Stimulated activated memory B cell treated with anti-CD40 and anti-IgM and Interleukin-4, amounts not matched to agents 10 μg/mL and 1 μg/mL and 100 μg/mL, for 72 hours (primary cell): ENCODE measurements at regions not wholly inside any gene's neighbourhood (a gene's known extent, or its start where the extent isn't known, plus 50 kb on each side); places are given as distances from the start of the nearest gene placed in this dataset.
"Not testable (repeated sequence)": the region's sequence is repeated elsewhere in the genome, so short reads cannot be mapped to it uniquely, and the experiment has no call there.

Experiments
- ATAC-seq: fragments of 150-1000 bp; cut with Tn5 transposase; 2 replicates; pipeline ENCODE4 v1.10.0; 2021
- H3K27ac Mint-ChIP-seq: one replicate; pipeline ENCODE4 v1.8.0; 2022; ENCODE audit warnings: mild to moderate bottlenecking, mixed read lengths
- H3K27me3 Mint-ChIP-seq: one replicate; pipeline ENCODE4 v1.8.0; 2022; ENCODE audit warnings: mixed read lengths
- H3K36me3 Mint-ChIP-seq: one replicate; pipeline ENCODE4 v1.8.0; 2022; ENCODE audit warnings: mixed read lengths
- H3K4me1 Mint-ChIP-seq: one replicate; pipeline ENCODE4 v1.8.0; 2022; ENCODE audit warnings: mixed read lengths
- H3K4me3 Mint-ChIP-seq: one replicate; pipeline ENCODE4 v1.8.0; 2022; ENCODE audit warnings: mild to moderate bottlenecking, moderate library complexity, mixed read lengths
- H3K9me3 Mint-ChIP-seq: one replicate; pipeline ENCODE4 v1.8.0; 2022; ENCODE audit warnings: mixed read lengths

DNA sequence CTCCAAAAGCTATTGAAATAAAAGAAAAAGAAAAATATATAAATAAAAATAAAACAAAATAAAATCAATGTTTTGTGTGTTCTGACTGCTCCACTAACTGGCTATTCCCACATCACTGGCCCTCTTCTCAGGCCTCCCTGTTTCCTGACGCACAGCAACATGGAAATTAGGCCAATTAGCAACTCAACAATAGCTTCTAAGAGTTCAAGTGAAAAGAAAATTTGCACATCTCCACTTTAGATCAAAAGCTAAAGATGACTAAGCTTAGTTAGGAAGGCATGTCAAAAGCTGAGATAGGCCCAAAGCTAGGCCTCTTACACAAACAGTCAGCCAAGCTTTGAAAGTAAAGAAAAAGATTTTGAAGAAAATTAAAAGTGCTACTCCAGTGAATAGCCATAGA is 200.8 kb downstream of the DUSP6 start:
- Mint-ChIP-seq H3K27ac (no peak overlapping the region), H3K9me3 (peaks cover 6% of the 10 kb centered on the region)

DNA sequence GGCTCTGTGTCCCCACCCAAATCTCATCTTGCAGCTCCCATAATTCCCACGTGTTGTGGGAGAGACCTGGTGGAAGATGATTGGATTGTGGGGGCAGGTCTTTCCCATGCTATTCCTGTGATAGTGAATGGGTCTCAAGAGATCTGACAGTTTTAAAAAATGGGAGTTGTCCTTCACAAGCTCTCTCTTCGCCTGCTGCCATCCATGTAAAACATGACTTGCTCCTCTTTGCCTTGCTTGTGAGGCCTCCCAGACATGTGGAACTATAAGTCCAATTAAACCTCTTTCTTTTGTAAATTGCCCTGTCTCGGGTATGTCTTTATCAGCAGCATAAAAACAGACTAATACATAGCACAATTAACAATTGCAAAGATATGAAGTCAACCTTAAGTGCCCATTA is 201.5 kb downstream of the DUSP6 start:
- not testable (repeated sequence) for H3K36me3 Mint-ChIP-seq, H3K27ac Mint-ChIP-seq, H3K4me1 Mint-ChIP-seq, H3K27me3 Mint-ChIP-seq, H3K9me3 Mint-ChIP-seq, H3K4me3 Mint-ChIP-seq, ATAC-seq

More for the DNA sequence above, 200.8 kb downstream of the DUSP6 start:
- Mint-ChIP-seq H3K4me1 (peaks cover 4% of the 10 kb centered on the region), H3K36me3 (peaks cover 5% of the 10 kb centered on the region), H3K27me3 (no peaks in the 10 kb centered on the region), H3K4me3 (no peak overlapping the region)
- no peak for ATAC-seq

DNA sequence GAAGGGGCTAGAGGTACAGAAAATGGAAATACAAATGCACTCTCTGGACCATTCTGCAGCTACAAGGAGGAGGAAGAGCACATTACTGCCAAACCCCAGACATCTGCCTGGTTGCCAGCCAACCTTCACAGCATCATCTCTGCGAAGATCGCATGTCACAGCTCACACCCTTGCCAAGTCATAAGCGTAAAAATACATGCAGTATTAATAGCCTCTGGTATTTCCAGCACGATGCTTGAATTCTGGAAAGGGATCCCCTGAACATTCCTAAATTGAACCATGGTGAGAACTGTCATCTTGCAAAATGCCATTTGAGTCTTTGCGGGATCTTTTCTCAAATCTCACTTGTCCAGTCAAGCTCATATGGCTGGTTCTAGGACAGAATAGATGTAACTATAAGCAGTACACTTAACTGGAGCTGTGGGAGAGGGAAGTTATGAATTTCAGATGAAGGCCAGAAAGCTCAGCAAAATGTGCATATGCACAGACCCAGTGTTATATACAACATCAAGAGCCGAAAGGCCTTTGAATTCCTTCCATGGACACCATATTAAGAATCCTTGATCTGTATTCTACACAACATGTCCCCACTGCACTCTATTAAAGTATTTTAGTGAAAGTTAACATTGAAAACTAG is 211.6 kb downstream of the DUSP6 start:
- H3K4me3 Mint-ChIP-seq, result no peak overlapping the region
- ATAC-seq, result no peak
- H3K27ac Mint-ChIP-seq, result no peak overlapping the region
- no peaks in the 10 kb centered on the region for H3K9me3 Mint-ChIP-seq
- H3K4me1 Mint-ChIP-seq, result peaks cover 5% of the 10 kb centered on the region
- no peaks in the 10 kb centered on the region for H3K27me3 Mint-ChIP-seq
- H3K36me3 Mint-ChIP-seq, result no peaks in the 10 kb centered on the region

DNA sequence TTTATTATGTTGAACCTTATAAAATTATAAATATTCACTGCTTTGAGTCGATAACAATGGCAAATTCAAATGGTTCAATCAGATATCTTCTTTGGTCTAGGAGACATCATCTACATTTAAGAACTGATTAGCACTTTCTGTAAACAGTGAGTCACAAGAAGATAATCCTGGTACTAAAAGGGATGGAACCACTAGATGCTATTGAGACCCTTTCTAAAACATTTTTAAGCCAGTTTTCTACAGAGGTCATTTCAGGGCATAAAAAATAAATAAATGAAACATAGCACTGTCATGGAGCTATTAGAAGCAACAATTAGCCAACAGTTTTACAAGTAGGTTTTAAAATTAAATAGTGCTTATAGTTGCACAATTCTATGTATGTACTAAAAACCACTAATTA is 212.2 kb downstream of the DUSP6 start:
- H3K36me3 Mint-ChIP-seq, result no peaks in the 10 kb centered on the region
- H3K9me3 Mint-ChIP-seq, result no peaks in the 10 kb centered on the region
- no peak for ATAC-seq
- peaks cover 5% of the 10 kb centered on the region for H3K4me1 Mint-ChIP-seq
- H3K27ac Mint-ChIP-seq, result no peak overlapping the region
- no peak overlapping the region for H3K4me3 Mint-ChIP-seq
- no peaks in the 10 kb centered on the region for H3K27me3 Mint-ChIP-seq

DNA sequence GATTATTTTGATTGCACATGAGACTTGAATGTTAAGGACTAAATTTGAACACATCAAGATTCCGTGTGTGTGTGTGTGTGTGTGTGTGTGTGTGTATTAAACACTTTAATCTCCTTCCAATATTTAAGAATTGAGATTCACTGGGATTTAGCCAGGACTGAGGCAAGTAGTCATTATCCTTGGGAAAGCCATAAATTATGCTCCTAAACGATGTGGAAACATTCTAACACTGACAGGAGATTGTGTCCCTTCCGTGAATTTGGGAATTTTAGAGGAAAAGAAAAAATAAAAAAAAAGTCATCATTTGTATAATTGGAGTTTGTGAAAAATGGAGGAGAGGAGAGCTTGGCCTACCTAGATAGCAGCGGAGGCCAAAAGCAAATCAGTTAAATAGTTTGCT is 212.9 kb downstream of the DUSP6 start:
- peaks cover 5% of the 10 kb centered on the region for H3K4me1 Mint-ChIP-seq
- H3K36me3 Mint-ChIP-seq, result no peaks in the 10 kb centered on the region
- no peak for ATAC-seq
- H3K27ac Mint-ChIP-seq, result no peak overlapping the region
- H3K27me3 Mint-ChIP-seq, result no peaks in the 10 kb centered on the region
- H3K4me3 Mint-ChIP-seq, result no peak overlapping the region
- no peaks in the 10 kb centered on the region for H3K9me3 Mint-ChIP-seq

DNA sequence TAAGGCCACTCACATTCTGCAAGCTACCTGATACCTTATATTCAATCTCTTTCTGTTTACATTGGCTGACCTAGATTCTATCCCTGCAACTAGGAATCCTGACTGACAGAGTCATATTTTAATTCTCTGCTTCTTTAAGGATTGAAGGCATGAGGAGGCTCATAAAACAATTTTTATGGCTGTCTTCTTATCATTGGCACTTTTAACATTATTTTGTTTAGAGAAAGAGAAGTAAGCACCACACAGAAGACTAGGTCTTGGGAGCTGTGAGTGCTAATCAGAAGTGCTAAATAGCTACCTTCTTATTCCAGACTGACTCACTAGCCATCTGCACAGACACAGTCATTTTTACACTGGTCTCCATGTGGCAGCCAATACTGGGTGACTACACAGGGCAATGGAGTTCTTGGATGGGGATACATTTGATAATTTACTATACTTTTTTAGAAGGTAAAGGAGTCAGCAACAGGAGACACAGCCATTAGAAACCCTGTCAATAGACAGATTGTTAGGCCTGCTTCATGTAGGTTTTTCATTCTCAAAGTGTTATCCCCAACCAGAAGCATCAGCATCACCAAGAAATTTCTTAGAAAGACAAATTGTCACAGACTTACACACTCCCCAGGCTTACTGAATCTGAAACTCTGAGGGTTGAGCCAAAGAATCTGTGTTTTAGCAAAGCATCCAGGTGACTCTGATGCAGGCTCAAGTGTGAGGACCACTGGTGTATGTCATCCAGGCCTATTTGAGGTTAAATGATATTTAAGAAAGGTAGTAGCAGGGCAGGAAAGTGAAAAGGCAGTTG is 214.1 kb downstream of the DUSP6 start:
- H3K4me3 Mint-ChIP-seq, result no peak overlapping the region
- H3K27ac Mint-ChIP-seq, result no peak overlapping the region
- H3K27me3 Mint-ChIP-seq, result no peaks in the 10 kb centered on the region
- no peaks in the 10 kb centered on the region for H3K9me3 Mint-ChIP-seq
- ATAC-seq, result peak; percentile 54
- no peaks in the 10 kb centered on the region for H3K36me3 Mint-ChIP-seq
- peaks cover 5% of the 10 kb centered on the region for H3K4me1 Mint-ChIP-seq

DNA sequence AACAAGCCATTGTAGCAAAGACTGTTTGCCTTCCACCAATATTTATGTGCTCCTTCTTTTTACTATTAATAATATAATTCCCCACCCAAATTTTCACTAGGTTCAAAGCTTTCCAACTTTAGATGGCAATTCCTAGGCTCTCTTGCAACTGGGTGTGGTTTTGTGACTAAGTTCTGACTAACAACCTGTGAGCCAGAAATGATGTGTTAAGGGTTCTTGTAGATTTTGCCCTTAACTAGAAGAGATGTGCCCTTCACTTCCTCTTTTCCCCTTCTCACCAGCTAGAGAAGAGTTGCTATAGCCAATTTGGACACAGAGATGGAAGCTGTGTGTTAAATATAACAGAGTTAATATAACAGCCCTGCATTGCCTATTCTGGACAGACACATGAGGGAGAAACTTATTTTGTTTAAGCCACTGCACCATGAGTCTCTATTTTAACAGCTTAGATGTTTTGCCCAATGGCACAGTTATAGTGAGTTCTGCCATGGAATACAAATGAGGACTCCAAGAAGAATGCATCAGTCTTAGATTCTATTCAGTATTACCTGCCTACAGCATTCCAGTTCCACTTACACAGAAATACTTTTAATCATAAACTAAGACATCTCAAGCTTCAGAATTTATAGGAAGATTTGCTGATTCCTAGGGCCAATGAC is 216.2 kb downstream of the DUSP6 start:
- no peaks in the 10 kb centered on the region for H3K27me3 Mint-ChIP-seq
- no peak overlapping the region for H3K27ac Mint-ChIP-seq
- no peaks in the 10 kb centered on the region for H3K9me3 Mint-ChIP-seq
- no peaks in the 10 kb centered on the region for H3K36me3 Mint-ChIP-seq
- ATAC-seq, result peak; percentile 63
- peaks cover 5% of the 10 kb centered on the region for H3K4me1 Mint-ChIP-seq
- H3K4me3 Mint-ChIP-seq, result no peak overlapping the region

DNA sequence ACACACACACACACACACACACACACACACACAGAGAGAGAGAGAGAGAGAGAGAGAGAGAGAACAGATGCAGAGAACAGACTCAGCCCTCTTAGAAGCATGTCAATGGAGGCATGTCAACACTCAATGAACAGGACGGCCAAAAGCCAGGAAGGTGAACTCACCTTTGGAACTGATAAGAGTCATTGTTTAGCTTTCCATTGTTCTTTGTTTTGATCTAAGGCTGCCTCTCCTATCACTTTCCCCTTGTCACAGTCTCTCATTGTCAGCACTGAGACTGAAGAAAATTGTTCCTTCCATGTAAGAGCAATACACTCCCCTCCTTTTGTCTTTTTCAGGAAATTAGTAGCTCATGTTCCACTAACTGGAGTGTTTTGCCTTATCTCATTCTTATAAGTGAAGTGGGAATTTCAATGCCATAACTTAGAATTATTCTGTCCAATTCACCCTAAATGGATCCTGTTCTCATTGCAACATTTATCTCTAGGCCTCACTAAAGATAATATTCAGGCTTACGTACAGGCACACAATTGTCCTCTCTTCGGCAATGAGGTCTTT is 218.0 kb downstream of the DUSP6 start:
- ATAC-seq, result no peak
- no peak overlapping the region for H3K27ac Mint-ChIP-seq
- no peaks in the 10 kb centered on the region for H3K27me3 Mint-ChIP-seq
- no peak overlapping the region for H3K4me3 Mint-ChIP-seq
- no peaks in the 10 kb centered on the region for H3K36me3 Mint-ChIP-seq
- H3K4me1 Mint-ChIP-seq, result peaks cover 5% of the 10 kb centered on the region
- H3K9me3 Mint-ChIP-seq, result no peaks in the 10 kb centered on the region

DNA sequence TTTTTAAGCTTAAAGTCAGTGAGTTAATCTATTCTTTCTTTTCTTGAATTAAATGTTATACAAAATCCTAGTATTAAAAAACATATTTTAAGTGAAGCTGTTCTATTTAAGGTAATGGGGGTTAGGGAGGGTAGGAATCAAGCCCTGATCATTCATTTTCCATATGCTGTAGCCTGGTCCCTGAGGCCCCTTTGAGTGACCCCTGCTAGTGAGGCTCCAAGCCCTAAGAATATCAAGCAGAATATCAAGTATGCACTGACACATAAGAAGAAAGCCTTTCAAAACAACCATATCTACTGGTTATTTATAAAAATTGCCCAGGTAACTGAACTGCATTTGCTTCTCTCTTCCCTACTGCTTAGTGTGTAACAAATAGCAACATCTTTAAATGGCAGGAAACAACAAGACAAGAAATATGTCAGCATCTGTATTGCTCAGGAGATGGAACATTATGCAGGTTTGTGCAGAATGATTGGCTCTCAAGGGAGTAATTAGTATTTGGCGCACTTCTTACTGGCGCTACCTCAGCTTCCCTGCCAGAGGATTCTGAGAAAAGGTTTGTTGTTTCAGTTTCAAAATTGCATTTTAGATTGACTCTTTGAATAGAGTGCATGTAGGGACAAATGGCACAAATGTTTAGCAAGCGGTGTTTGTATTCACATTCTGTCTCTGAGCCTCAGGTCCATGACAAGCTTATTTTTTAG is 223.0 kb downstream of the DUSP6 start:
- Mint-ChIP-seq H3K36me3 (no peaks in the 10 kb centered on the region), H3K4me3 (no peak overlapping the region), H3K4me1 (no peaks in the 10 kb centered on the region), H3K9me3 (no peaks in the 10 kb centered on the region), H3K27me3 (no peaks in the 10 kb centered on the region), H3K27ac (no peak overlapping the region)
- ATAC-seq, result no peak

DNA sequence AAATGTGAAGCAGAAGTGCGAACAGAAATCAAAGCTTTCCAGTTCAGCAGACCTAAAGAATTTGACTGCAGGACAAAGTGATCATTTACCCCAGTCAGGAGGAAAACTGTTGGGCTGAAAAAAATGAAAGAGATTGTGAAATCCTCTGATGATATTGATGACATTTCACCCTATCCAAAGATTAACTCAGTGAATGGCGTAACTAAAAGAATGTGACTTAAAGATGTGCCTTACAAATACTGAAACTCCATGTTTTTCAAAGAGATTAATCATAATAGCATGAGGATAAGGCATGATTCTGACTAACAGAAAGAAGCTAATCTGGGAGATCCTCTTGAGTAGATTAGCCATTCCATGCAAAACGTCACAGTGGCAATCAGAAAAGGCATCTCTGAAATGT is 225.6 kb downstream of the DUSP6 start:
- H3K4me3 Mint-ChIP-seq, result no peak overlapping the region
- H3K27me3 Mint-ChIP-seq, result no peaks in the 10 kb centered on the region
- no peak for ATAC-seq
- no peaks in the 10 kb centered on the region for H3K9me3 Mint-ChIP-seq
- H3K36me3 Mint-ChIP-seq, result no peaks in the 10 kb centered on the region
- H3K27ac Mint-ChIP-seq, result no peak overlapping the region
- H3K4me1 Mint-ChIP-seq, result no peaks in the 10 kb centered on the region

DNA sequence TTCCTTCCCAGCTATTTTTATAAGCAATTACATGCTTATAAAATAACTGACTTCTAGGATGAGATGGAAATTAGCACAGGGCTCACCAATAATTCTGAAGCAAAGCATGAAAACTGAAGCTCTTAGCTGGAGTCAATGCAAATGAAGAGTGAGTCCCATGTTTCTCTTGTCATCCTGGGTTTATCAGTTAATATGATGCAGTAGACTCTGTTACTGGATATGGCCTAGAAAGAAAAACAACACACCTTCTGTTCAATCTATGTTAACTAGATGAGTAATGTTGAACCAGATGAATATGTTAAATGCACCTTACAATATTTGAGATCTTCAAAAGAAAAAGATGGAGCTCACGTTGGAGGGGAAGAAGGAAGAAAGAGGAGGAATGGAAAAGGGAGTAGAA is 229.4 kb downstream of the DUSP6 start:
- ATAC-seq, result no peak
- H3K36me3 Mint-ChIP-seq, result no peaks in the 10 kb centered on the region
- H3K27me3 Mint-ChIP-seq, result no peaks in the 10 kb centered on the region
- H3K4me3 Mint-ChIP-seq, result no peak overlapping the region
- no peak overlapping the region for H3K27ac Mint-ChIP-seq
- no peaks in the 10 kb centered on the region for H3K4me1 Mint-ChIP-seq
- H3K9me3 Mint-ChIP-seq, result no peaks in the 10 kb centered on the region

DNA sequence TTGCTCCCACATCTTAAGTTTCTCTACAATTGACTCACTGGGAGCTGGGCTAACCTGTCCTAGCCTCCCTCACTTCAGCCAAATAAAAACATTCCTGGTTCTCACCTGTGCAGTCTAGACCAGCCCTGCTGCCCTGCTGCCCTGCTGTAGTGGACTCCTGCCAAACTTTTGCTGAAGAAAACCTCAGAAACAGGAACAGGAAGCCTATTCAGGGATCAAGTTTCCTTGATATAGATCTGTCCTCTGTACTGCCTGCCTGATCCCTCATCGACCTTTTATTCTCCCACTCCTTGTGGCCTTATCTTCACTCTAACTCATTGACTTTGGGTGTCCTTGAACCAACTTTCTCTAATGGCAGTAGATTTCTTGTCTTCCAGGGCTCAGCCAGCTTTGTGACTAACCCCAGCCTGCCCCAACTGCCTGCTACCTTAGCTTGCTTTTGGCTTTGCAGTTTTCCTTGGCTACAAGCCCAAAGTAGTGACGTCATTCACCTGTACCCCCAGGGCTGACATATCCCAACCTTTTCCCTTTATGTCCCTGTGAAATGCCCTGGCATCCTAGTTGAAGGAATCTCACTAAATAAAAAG is 234.8 kb downstream of the DUSP6 start:
- Mint-ChIP-seq H3K36me3 (no peaks in the 10 kb centered on the region), H3K4me3 (no peak overlapping the region), H3K27ac (no peak overlapping the region), H3K9me3 (no peaks in the 10 kb centered on the region), H3K4me1 (no peaks in the 10 kb centered on the region), H3K27me3 (no peaks in the 10 kb centered on the region)
- no peak for ATAC-seq

DNA sequence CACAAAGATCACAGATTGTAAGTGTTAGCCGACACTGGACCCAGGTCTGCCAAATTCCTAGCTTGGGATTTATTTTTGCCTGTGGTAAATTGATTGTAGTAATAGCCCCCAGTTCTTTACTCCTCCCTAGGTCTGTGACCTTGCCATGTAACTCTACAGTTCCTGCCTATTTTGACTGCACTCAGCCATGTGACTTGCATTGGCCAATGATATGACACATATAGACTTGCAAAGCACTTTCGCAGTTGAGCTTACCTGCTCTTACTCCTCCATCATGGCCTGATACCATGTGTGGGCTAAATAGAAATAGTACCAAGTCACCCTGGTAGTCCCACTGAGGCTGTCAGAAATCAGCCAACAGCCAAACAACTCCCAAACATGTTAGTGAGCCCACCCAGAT is 240.3 kb downstream of the DUSP6 start:
- H3K36me3 Mint-ChIP-seq, result no peaks in the 10 kb centered on the region
- no peaks in the 10 kb centered on the region for H3K9me3 Mint-ChIP-seq
- H3K4me1 Mint-ChIP-seq, result no peaks in the 10 kb centered on the region
- H3K27me3 Mint-ChIP-seq, result no peaks in the 10 kb centered on the region
- H3K4me3 Mint-ChIP-seq, result no peak overlapping the region
- no peak for ATAC-seq
- no peak overlapping the region for H3K27ac Mint-ChIP-seq

DNA sequence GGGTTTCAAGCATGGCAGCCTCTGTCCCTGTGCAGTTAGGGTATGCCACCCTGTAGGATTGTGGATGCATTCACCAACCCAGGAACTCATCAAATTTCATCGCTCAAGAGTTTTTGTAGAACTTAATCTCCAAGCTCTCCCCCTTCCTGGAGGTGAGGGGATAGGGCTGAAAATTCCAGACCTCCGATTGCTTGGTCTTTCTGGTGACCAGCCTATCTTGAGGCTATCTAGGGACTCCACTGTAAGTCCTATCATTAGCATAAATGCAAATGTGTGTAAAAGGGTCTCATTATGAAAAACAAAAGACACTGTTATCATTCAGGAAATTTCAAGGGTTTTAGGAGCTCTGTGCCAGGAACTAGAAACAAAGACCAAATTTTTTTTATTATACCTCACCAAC is 244.0 kb downstream of the DUSP6 start:
- H3K9me3 Mint-ChIP-seq, result no peaks in the 10 kb centered on the region
- no peaks in the 10 kb centered on the region for H3K4me1 Mint-ChIP-seq
- H3K27me3 Mint-ChIP-seq, result no peaks in the 10 kb centered on the region
- no peaks in the 10 kb centered on the region for H3K36me3 Mint-ChIP-seq
- no peak for ATAC-seq
- H3K4me3 Mint-ChIP-seq, result no peak overlapping the region
- no peak overlapping the region for H3K27ac Mint-ChIP-seq

DNA sequence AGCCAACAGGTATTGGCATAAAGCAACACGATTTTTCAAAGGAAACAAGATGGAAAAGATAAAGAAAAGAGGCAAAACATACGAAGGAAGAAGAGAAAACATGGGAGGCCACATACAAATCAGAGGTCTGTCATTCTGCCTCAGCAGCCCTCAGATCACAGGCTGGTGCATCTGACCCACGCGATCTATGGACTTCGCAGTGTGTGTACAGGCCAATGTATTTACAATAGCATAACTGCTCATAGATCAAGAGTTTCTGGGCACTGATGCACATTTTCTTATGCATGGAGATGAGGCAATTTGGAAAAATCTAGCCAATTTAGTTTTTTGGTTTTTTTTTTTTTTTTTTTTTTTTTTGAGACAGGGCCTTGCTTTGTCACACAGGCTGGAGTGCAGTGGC is 245.4 kb downstream of the DUSP6 start:
- Mint-ChIP-seq H3K9me3 (no peaks in the 10 kb centered on the region), H3K27ac (no peak overlapping the region), H3K4me1 (no peaks in the 10 kb centered on the region), H3K4me3 (no peak overlapping the region), H3K36me3 (no peaks in the 10 kb centered on the region), H3K27me3 (no peaks in the 10 kb centered on the region)
- no peak for ATAC-seq
